Astrocyte (in vitro differentiated cells and primary cell): ENCODE measurements at regions not wholly inside any gene's neighbourhood (a gene's known extent, or its start where the extent isn't known, plus 50 kb on each side); places are given as distances from the start of the nearest gene placed in this dataset.

Experiments used
- DNase-seq: peaks from one replicate; pipeline ENCODE4 v3.0.0-alpha.2; 2010; ENCODE audit warnings: low read depth
- FAIRE-seq: peaks from 2 replicates; lab custom pipeline; 2011; peaks lifted over from hg19 to GRCh38; lab: Jason Lieb, UNC
- H2AFZ ChIP-seq: 2 replicates; pipeline ENCODE4 v1.6.0; 2012; ENCODE audit warnings: low read depth, low read length, inconsistent platforms
- H3K27ac ChIP-seq: 2 replicates; pipeline ENCODE4 v1.5.1; 2011; ENCODE audit warnings: low read depth, low read length, inconsistent platforms
- H3K27me3 ChIP-seq: 2 replicates; pipeline ENCODE4 v1.6.0; 2011; ENCODE audit warnings: low read length, inconsistent platforms; ENCODE audit not compliant: insufficient read depth
- H3K36me3 ChIP-seq: 2 replicates; pipeline ENCODE4 v1.5.1; 2011; ENCODE audit warnings: low read length, inconsistent platforms; ENCODE audit not compliant: insufficient read depth
- H3K4me1 ChIP-seq: 2 replicates; pipeline ENCODE4 v1.5.1; 2011; ENCODE audit warnings: low read length, inconsistent platforms; ENCODE audit not compliant: insufficient read depth
- H3K4me2 ChIP-seq: 2 replicates; pipeline ENCODE4 v1.6.0; 2012; ENCODE audit warnings: low read length, inconsistent platforms
- H3K4me3 ChIP-seq: 2 replicates; pipeline ENCODE4 v1.5.1; 2011; ENCODE audit warnings: low read depth, mild to moderate bottlenecking, low read length, inconsistent platforms; ENCODE audit not compliant: insufficient read depth
- H3K79me2 ChIP-seq: 2 replicates; pipeline ENCODE4 v1.6.0; 2012; ENCODE audit warnings: mild to moderate bottlenecking, low read length, inconsistent platforms; ENCODE audit not compliant: insufficient read depth
- H3K9ac ChIP-seq: 2 replicates; pipeline ENCODE4 v1.6.0; 2012; ENCODE audit warnings: mild to moderate bottlenecking, low read length, inconsistent platforms
- H3K9me3 ChIP-seq: 2 replicates; pipeline ENCODE4 v1.5.1; 2012; ENCODE audit warnings: low read depth, mild to moderate bottlenecking, low read length, inconsistent platforms; ENCODE audit not compliant: insufficient read depth
- H4K20me1 ChIP-seq: 2 replicates; pipeline ENCODE4 v1.6.0; 2012; ENCODE audit warnings: low read length, inconsistent platforms; ENCODE audit not compliant: insufficient read depth
- H3K27ac Mint-ChIP-seq: one replicate; pipeline ENCODE4 v1.8.0; 2021; ENCODE audit warnings: mild to moderate bottlenecking, mixed read lengths; ENCODE audit not compliant: unreplicated experiment
- H3K27me3 Mint-ChIP-seq: one replicate; pipeline ENCODE4 v1.8.0; 2021; ENCODE audit warnings: low read depth, mixed read lengths; ENCODE audit not compliant: unreplicated experiment
- H3K36me3 Mint-ChIP-seq: one replicate; pipeline ENCODE4 v1.8.0; 2021; ENCODE audit warnings: low read depth, mixed read lengths; ENCODE audit not compliant: unreplicated experiment
- H3K4me1 Mint-ChIP-seq: one replicate; pipeline ENCODE4 v1.8.0; 2021; ENCODE audit warnings: low read depth, mixed read lengths; ENCODE audit not compliant: unreplicated experiment
- H3K4me3 Mint-ChIP-seq: one replicate; pipeline ENCODE4 v1.8.0; 2021; ENCODE audit warnings: mild to moderate bottlenecking, moderate library complexity, mixed read lengths; ENCODE audit not compliant: unreplicated experiment
- H3K9me3 Mint-ChIP-seq: one replicate; pipeline ENCODE4 v1.8.0; 2021; ENCODE audit warnings: mild to moderate bottlenecking, mixed read lengths; ENCODE audit not compliant: unreplicated experiment
- CTCF ChIP-seq: IDR thresholded peaks from 2 replicates; pipeline ENCODE4 v1.5.1; 2011; ENCODE audit warnings: low read depth, mild to moderate bottlenecking, inconsistent platforms, low read length, moderate library complexity; ENCODE audit not compliant: insufficient read depth
- EZH2 ChIP-seq: IDR thresholded peaks from 2 replicates; pipeline ENCODE4 v1.6.1; 2012; ENCODE audit warnings: mild to moderate bottlenecking, low read length, inconsistent platforms; ENCODE audit not compliant: insufficient read depth

- H3K9me3 Mint-ChIP-seq, result peaks cover 3% of the 10 kb centered on the region
- TF ChIP-seq EZH2 (no peak), CTCF (no peak)
- no peaks in the 10 kb centered on the region for H3K27me3 Mint-ChIP-seq
- H4K20me1 ChIP-seq, result no peaks in the 10 kb centered on the region
- no peak for DNase-seq
- H3K36me3 Mint-ChIP-seq, result no peaks in the 10 kb centered on the region
- H3K27ac ChIP-seq, result no peak overlapping the region
- no peak overlapping the region for H3K4me3 Mint-ChIP-seq
- FAIRE-seq, result no peak
- no peaks in the 10 kb centered on the region for H3K36me3 ChIP-seq
- H3K27me3 ChIP-seq, result no peaks in the 10 kb centered on the region
- H3K4me2 ChIP-seq, result no peak overlapping the region
- H3K4me1 ChIP-seq, result no peaks in the 10 kb centered on the region
- H3K9me3 ChIP-seq, result no peaks in the 10 kb centered on the region
- no peak overlapping the region for H3K4me3 ChIP-seq
- no peak overlapping the region for H3K9ac ChIP-seq
- H2AFZ ChIP-seq, result no peak overlapping the region
- no peak overlapping the region for H3K27ac Mint-ChIP-seq
- H3K79me2 ChIP-seq, result no peaks in the 10 kb centered on the region
- H3K4me1 Mint-ChIP-seq, result no peaks in the 10 kb centered on the region
These were observed 466.3 kb upstream of the HS3ST1 start for GRCh38 chr4:11894977-11895376.

DNA sequence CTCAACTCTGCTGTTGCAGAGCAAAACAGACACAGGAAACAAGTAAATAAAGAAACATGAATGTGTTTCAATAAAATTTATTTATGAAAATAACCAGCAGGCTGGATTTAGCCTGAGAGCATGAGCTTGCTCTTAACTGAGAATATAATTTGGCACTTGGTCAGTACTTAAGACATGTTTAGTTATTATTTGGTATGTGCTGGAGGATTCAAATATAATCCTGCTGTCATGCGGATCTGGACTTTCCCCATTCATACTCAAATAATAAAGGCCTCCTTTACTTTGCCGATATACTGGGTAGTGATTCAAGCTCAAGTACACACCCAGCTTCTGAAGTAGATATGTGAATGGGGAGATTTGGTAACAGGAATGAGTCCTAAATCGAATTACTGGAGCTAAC is 465.5 kb upstream of the HS3ST1 start:
- Mint-ChIP-seq H3K27ac (no peak overlapping the region), H3K9me3 (peaks cover 3% of the 10 kb centered on the region), H3K36me3 (no peaks in the 10 kb centered on the region), H3K27me3 (no peaks in the 10 kb centered on the region), H3K4me3 (no peak overlapping the region), H3K4me1 (no peaks in the 10 kb centered on the region)
- no peaks in the 10 kb centered on the region for H3K79me2 ChIP-seq
- no peak for FAIRE-seq
- H3K9ac ChIP-seq, result no peak overlapping the region
- no peaks in the 10 kb centered on the region for H3K27me3 ChIP-seq
- TF ChIP-seq EZH2 (no peak), CTCF (no peak)
- no peak overlapping the region for H3K4me3 ChIP-seq
- no peak for DNase-seq
- H3K9me3 ChIP-seq, result no peaks in the 10 kb centered on the region
- H3K36me3 ChIP-seq, result no peaks in the 10 kb centered on the region
- H3K4me1 ChIP-seq, result no peaks in the 10 kb centered on the region
- H3K27ac ChIP-seq, result no peak overlapping the region
- no peaks in the 10 kb centered on the region for H4K20me1 ChIP-seq
- no peak overlapping the region for H2AFZ ChIP-seq
- H3K4me2 ChIP-seq, result no peak overlapping the region

- H3K27me3 Mint-ChIP-seq, result no peaks in the 10 kb centered on the region
- Histone ChIP-seq H4K20me1 (no peaks in the 10 kb centered on the region), H3K9ac (no peak overlapping the region), H3K4me2 (no peak overlapping the region), H2AFZ (no peak overlapping the region), H3K36me3 (no peaks in the 10 kb centered on the region), H3K27me3 (no peaks in the 10 kb centered on the region), H3K4me1 (no peaks in the 10 kb centered on the region), H3K27ac (no peak overlapping the region), H3K4me3 (no peak overlapping the region), H3K79me2 (no peaks in the 10 kb centered on the region), H3K9me3 (no peaks in the 10 kb centered on the region)
- no peak overlapping the region for H3K27ac Mint-ChIP-seq
- no peak overlapping the region for H3K4me3 Mint-ChIP-seq
- no peaks in the 10 kb centered on the region for H3K4me1 Mint-ChIP-seq
- no peaks in the 10 kb centered on the region for H3K36me3 Mint-ChIP-seq
- DNase-seq (no peak), FAIRE-seq (no peak)
- TF ChIP-seq EZH2 (no peak), CTCF (no peak)
- H3K9me3 Mint-ChIP-seq, result no peaks in the 10 kb centered on the region
These were observed 460.4 kb upstream of the HS3ST1 start for GRCh38 chr4:11889099-11889498.
